ENCODE measurements at regions not wholly inside any gene's neighbourhood (a gene's known extent, or its start where the extent isn't known, plus 50 kb on each side); places are given as distances from the start of the nearest gene placed in this dataset.

DNA sequence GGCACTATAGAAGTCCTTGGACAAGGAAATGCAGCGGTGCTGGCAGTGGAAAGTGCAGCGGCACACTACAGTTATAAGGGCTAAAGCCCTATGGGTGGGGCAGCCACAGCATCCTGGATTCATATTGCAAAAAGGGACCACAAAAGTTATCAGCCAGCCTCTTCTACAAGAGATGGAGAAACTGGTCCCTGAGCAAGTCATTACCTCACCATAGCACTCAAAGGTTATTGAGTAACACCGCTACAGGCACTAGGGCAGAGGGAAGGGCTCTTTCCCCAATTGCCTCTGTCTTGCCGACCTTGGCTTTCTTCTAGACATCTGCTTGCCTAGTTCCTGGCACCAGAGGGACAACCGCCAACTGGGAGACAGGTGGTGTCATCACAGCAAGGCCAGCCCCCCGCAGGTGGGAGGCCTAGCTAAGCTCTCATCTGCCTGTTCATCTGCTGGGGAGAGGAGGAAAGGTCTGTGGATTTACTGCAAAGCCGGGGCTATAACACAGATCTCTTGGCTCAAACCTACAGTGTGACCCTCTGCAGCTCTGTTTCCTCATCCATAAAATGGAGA, 600.0 kb downstream of the BCOR start:
- TF ChIP-seq, protein P1, sequence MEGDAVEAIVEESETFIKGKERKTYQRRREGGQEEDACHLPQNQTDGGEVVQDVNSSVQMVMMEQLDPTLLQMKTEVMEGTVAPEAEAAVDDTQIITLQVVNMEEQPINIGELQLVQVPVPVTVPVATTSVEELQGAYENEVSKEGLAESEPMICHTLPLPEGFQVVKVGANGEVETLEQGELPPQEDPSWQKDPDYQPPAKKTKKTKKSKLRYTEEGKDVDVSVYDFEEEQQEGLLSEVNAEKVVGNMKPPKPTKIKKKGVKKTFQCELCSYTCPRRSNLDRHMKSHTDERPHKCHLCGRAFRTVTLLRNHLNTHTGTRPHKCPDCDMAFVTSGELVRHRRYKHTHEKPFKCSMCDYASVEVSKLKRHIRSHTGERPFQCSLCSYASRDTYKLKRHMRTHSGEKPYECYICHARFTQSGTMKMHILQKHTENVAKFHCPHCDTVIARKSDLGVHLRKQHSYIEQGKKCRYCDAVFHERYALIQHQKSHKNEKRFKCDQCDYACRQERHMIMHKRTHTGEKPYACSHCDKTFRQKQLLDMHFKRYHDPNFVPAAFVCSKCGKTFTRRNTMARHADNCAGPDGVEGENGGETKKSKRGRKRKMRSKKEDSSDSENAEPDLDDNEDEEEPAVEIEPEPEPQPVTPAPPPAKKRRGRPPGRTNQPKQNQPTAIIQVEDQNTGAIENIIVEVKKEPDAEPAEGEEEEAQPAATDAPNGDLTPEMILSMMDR (IDR thresholded peaks at IDR 0.05; ENCODE audit: unreplicated experiment) = no peak

DNA sequence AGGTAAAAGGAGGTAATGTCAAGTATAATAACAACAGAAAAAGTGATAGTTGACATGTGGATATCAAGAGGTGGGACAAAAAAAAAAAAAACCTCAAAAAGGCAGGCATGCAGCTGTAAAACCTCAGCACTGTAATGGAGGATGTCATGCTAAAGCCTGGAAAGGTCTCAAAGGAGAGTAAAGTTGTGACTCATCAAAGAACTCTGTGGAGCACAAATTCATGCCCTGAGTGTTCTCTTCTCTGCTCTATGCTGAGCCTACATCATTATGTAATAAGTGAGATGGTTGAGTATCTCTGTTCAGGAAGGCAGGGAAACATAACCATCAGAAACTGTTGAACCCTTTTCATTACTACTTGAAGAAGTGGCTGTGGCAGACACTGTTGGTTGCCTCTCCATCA, 597.8 kb downstream of the BCOR start:
- Mint-ChIP-seq H3K4me3 (ENCODE audit: low read depth, unreplicated experiment) (no peak overlapping the region), H3K9me3 (ENCODE audit: low read depth, unreplicated experiment) (no peaks in the 10 kb centered on the region), H3K4me1 (ENCODE audit: low read depth, unreplicated experiment) (no peaks in the 10 kb centered on the region), H3K27ac (ENCODE audit: unreplicated experiment) (no peak overlapping the region), H3K36me3 (ENCODE audit: insufficient read depth, unreplicated experiment) (no peaks in the 10 kb centered on the region), H3K27me3 (ENCODE audit: unreplicated experiment) (peaks cover 58% of the 10 kb centered on the region)
- DNase-seq = no peak
- intact Hi-C loops (cut with micrococcal nuclease; ENCODE audit: unreplicated experiment) = no loop called here
- no TSS peak for BruUV-seq (replicated peaks)
- TF ChIP-seq, protein P1 (IDR thresholded peaks at IDR 0.05; ENCODE audit: unreplicated experiment) = no peak
- CTCF ChIA-PET = no interaction called here

More for the DNA sequence above, 600.0 kb downstream of the BCOR start:
- Mint-ChIP-seq H3K4me3 (ENCODE audit: low read depth, unreplicated experiment) (no peak overlapping the region), H3K36me3 (ENCODE audit: insufficient read depth, unreplicated experiment) (no peaks in the 10 kb centered on the region), H3K27ac (ENCODE audit: unreplicated experiment) (no peak overlapping the region), H3K9me3 (ENCODE audit: low read depth, unreplicated experiment) (no peaks in the 10 kb centered on the region), H3K4me1 (ENCODE audit: low read depth, unreplicated experiment) (no peaks in the 10 kb centered on the region), H3K27me3 (ENCODE audit: unreplicated experiment) (peaks cover 50% of the 10 kb centered on the region)
- intact Hi-C loops (cut with micrococcal nuclease; ENCODE audit: unreplicated experiment) = no loop called here
- CTCF ChIA-PET = no interaction called here
- no peak for DNase-seq
- no TSS peak for BruUV-seq (replicated peaks)

DNA sequence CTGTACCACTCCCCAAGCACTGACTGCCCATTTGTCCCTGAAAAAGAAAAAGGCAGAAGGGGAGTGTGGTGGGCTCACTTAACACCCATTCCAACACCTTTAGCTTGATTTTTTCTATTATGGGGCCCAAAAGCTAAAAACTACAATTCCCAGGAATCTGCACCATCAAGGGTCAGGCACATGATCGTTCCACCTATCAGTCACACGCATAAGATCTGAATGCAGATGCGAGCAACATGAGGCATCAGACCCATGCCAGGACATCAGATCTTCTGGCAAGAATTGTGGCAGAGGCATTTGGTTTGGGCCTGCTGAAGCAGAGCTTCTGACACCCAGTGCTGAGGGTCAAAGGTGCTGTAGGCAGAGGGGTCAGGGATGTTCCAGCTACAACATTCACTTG, 595.9 kb downstream of the BCOR start:
- no peaks in the 10 kb centered on the region for H3K36me3 Mint-ChIP-seq (ENCODE audit: insufficient read depth, unreplicated experiment)
- no peak for DNase-seq
- BruUV-seq (replicated peaks) = no TSS peak
- peaks cover 58% of the 10 kb centered on the region for H3K27me3 Mint-ChIP-seq (ENCODE audit: unreplicated experiment)
- TF ChIP-seq, protein P1 (IDR thresholded peaks at IDR 0.05; ENCODE audit: unreplicated experiment) = no peak
- intact Hi-C loops (cut with micrococcal nuclease; ENCODE audit: unreplicated experiment) = no loop called here
- CTCF ChIA-PET = interaction anchor here (0.6 kb wide), 1 partner anchor 842 kb away, joined by 3 read pairs; no protein-coding TSS in a partner anchor
- H3K4me1 Mint-ChIP-seq (ENCODE audit: low read depth, unreplicated experiment) = no peaks in the 10 kb centered on the region
- no peak overlapping the region for H3K4me3 Mint-ChIP-seq (ENCODE audit: low read depth, unreplicated experiment)
- no peaks in the 10 kb centered on the region for H3K9me3 Mint-ChIP-seq (ENCODE audit: low read depth, unreplicated experiment)
- no peak overlapping the region for H3K27ac Mint-ChIP-seq (ENCODE audit: unreplicated experiment)

DNA sequence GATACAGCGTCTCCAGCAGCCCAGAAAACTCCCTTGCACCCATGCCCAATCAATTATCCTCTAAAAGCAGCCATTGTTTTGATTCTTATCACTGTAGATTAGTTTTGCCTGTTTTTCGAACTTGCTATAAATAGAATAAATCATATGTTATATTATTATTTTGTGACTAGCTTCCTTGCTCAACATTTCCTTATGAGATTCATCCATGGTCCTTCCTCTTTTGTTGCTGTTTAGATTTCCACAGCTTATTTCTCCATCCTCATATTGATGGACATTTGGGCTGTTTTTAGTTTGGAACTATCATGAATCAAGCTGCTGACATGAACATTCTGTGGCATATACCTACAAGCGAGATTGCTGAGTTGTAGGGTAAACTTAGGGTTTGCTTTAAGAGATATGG, 595.3 kb downstream of the BCOR start:
- no TSS peak for BruUV-seq (replicated peaks)
- peaks cover 58% of the 10 kb centered on the region for H3K27me3 Mint-ChIP-seq (ENCODE audit: unreplicated experiment)
- no peaks in the 10 kb centered on the region for H3K36me3 Mint-ChIP-seq (ENCODE audit: insufficient read depth, unreplicated experiment)
- CTCF ChIA-PET = interaction anchor here (0.6 kb wide), 1 partner anchor 843 kb away, joined by 3 read pairs; no protein-coding TSS in a partner anchor
- intact Hi-C loops (cut with micrococcal nuclease; ENCODE audit: unreplicated experiment) = no loop called here
- no peaks in the 10 kb centered on the region for H3K4me1 Mint-ChIP-seq (ENCODE audit: low read depth, unreplicated experiment)
- TF ChIP-seq, protein P1 (IDR thresholded peaks at IDR 0.05; ENCODE audit: unreplicated experiment) = no peak
- no peaks in the 10 kb centered on the region for H3K9me3 Mint-ChIP-seq (ENCODE audit: low read depth, unreplicated experiment)
- no peak for DNase-seq
- no peak overlapping the region for H3K4me3 Mint-ChIP-seq (ENCODE audit: low read depth, unreplicated experiment)
- H3K27ac Mint-ChIP-seq (ENCODE audit: unreplicated experiment) = no peak overlapping the region

Data from Calu3 (cell line).